ENCODE measurements at regions not wholly inside any gene's neighbourhood (a gene's known extent, or its start where the extent isn't known, plus 50 kb on each side); places are given as distances from the start of the nearest gene placed in this dataset.

DNA sequence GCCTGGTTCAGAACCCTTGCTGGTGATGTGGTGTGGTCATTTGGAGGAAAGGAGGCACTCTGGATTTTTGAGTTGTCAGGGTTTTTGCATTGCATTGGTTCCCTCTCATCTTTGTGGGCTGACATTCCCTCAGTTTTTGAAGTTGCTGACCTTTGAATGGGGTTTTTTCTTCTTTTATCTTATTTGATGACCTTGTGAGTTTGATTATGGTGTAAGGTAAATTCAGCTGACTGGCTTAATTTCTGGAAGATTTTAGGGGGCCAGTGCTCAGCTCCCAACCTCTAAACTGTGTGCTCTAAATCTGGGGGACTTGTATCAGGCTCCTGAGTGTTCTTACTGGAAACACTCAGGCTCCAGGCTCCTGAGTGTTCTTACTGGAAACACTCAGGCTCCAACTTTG lies 225.9 kb downstream of the MEIS1 start:
- H3K27me3 ChIP-seq: no peaks in the 10 kb centered on the region
- no peaks in the 10 kb centered on the region for H3K9me3 ChIP-seq
- H3K36me3 ChIP-seq: no peaks in the 10 kb centered on the region
- no peak overlapping the region for H3K4me3 ChIP-seq
- H3K27ac ChIP-seq: no peak overlapping the region
- H3K4me1 ChIP-seq: no peaks in the 10 kb centered on the region
- no peak for DNase-seq
- TF ChIP-seq CTCF (IDR thresholded peaks at IDR 0.05) (no peak), POLR2A (IDR thresholded peaks at IDR 0.05) (no peak)

GRCh38 chr2:66661253-66662173 lies 226.6 kb downstream of the MEIS1 start:
- no peak for DNase-seq
- Histone ChIP-seq H3K4me1 (no peaks in the 10 kb centered on the region), H3K36me3 (no peaks in the 10 kb centered on the region), H3K9me3 (no peaks in the 10 kb centered on the region), H3K4me3 (no peak overlapping the region), H3K27me3 (no peaks in the 10 kb centered on the region), H3K27ac (no peak overlapping the region)
- TF ChIP-seq CTCF (IDR thresholded peaks at IDR 0.05) (no peak), POLR2A (IDR thresholded peaks at IDR 0.05) (no peak)

DNA sequence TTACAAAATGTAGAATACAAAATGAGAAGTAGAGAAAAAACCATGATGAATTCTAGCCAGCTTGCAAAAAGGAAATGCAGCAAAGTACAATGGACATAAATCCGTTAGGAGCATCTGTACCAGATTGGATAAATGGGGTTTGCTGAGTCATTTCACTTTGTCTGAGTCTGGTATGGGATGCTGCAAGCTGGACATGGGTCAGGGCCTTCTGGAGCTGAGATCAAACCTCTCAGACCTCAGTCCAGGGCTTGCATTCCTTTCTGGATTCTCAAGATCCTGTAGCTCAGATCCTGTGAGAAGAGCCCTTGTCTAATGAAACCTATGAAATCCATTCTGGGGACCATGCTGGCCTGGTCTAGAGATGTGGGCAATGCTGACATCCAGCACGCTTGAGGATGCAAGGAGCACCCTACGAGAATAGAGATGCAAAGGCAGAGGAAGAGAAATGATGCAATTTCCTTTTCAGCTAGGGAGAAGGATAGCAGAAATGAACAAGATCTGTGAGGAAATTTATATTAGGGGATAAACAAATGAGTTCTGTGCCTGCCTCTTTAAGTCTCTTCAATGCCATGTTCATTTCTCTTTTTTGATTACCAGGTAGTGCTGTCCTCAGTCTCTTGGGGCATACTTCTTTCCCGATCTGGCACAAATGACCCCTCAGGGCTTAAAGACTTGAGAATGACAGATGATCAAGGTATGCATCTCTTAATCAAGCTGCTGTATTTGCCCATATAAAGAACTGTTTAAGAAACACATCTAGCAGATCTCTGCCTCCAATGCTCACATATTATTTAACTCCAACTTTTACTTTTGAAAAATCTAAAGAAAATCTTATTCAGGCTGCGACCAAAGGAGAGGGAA lies 230.4 kb downstream of the MEIS1 start:
- TF ChIP-seq POLR2A (IDR thresholded peaks at IDR 0.05) (no peak), CTCF (IDR thresholded peaks at IDR 0.05) (no peak)

GRCh38 chr2:66667301-66667700 lies 232.4 kb downstream of the MEIS1 start:
- Histone ChIP-seq H3K36me3 (no peaks in the 10 kb centered on the region), H3K27ac (no peak overlapping the region), H3K4me1 (no peaks in the 10 kb centered on the region), H3K27me3 (no peaks in the 10 kb centered on the region), H3K4me3 (no peak overlapping the region), H3K9me3 (no peaks in the 10 kb centered on the region)
- no peak for DNase-seq
- TF ChIP-seq POLR2A (IDR thresholded peaks at IDR 0.05) (no peak), CTCF (IDR thresholded peaks at IDR 0.05) (no peak)

More for the DNA sequence above, 230.4 kb downstream of the MEIS1 start:
- H3K9me3 ChIP-seq: no peaks in the 10 kb centered on the region
- H3K27me3 ChIP-seq: no peaks in the 10 kb centered on the region
- no peaks in the 10 kb centered on the region for H3K4me1 ChIP-seq
- DNase-seq: no peak
- H3K27ac ChIP-seq: no peak overlapping the region
- no peaks in the 10 kb centered on the region for H3K36me3 ChIP-seq
- H3K4me3 ChIP-seq: no peak overlapping the region

- TF ChIP-seq POLR2A (IDR thresholded peaks at IDR 0.05): no peak
- no peak for TF ChIP-seq CTCF (IDR thresholded peaks at IDR 0.05)
- no peaks in the 10 kb centered on the region for H3K36me3 ChIP-seq
- DNase-seq: no peak
- no peak overlapping the region for H3K4me3 ChIP-seq
- no peaks in the 10 kb centered on the region for H3K9me3 ChIP-seq
- H3K4me1 ChIP-seq: no peaks in the 10 kb centered on the region
- no peak overlapping the region for H3K27ac ChIP-seq
- no peaks in the 10 kb centered on the region for H3K27me3 ChIP-seq
Measured at GRCh38 chr2:66673286-66673685, 238.4 kb downstream of the MEIS1 start.

Data from Peyer's patch (tissue), 4 donors.